Activated CD4-positive, alpha-beta T cell treated with anti-CD3 and anti-CD28 coated beads, Interleukin-2, amount 50 U/mL, for 1 hour (primary cell): ENCODE measurements at regions not wholly inside any gene's neighbourhood (a gene's known extent, or its start where the extent isn't known, plus 50 kb on each side); places are given as distances from the start of the nearest gene placed in this dataset.
"Not testable (repeated sequence)": the region's sequence is repeated elsewhere in the genome, so short reads cannot be mapped to it uniquely, and the experiment has no call there.

Experiments
- DNase-seq: peaks from one replicate; pipeline ENCODE4 v3.0.0-alpha.2; 2020

DNA sequence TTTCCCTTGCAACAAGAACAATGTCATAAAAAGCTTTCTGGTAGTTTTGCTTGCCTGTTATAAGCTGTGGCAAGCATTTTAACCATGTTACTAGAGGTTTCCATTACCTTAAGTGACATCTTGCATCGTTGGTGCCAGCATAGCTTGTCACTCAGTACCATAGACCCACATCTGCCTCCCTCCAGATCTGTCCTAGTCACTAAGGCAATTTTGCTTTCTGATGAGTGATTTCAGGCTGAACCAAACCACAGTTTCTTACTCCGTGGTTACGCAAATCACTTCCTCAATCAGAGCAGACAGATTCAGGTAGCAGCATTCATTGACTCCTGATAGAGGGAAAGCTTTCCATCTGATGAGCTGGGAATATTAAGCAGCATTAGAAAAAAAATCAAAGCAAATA lies 1057.5 kb upstream of the FAM98A start:
- DNase-seq, result no peak

GRCh38 chr2:34652636-34653035 lies 1053.5 kb upstream of the FAM98A start:
- DNase-seq, result no peak

GRCh38 chr2:34646901-34647300 lies 1047.8 kb upstream of the FAM98A start:
- DNase-seq, result no peak

DNA sequence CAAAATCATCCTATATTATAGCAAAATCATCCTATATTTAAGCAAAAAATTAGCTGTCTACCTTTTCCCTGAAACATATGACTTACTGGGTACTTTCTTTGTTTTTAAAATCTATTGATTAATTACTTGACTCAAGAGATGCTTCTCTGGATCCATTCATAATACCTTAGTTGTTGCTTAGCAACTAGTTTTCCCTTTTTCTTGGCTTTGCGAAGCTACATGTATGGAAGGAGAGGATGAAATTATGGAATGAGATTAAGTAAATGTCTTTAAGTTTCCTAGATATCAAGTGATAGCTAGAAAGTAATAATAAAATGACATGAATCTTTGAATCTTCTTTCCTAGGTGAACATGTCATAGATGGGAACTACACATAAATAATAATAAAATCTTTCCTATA lies 1033.2 kb upstream of the FAM98A start:
- no peak for DNase-seq

DNA sequence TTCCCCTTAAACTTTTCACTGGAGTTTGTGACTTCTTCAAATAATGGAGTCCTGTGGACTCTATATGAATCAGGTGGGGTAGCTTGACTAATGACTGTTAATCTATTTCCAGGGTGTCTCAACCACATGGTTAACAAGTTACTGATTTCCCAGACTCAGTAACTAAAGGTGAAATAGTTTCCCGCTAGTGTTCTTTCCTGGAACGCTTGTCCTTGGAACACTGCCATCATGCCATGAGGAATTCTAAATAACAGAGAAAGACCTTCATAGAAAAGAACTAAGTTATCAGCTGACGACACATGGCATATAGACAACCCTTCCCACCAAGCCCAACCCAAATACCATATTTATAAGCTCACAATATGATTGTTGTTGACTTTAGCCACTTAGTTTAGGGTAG lies 1027.9 kb upstream of the FAM98A start:
- no peak for DNase-seq

- no peak for DNase-seq
Measured at GRCh38 chr2:34604164-34604563, 1005.1 kb upstream of the FAM98A start.

DNA sequence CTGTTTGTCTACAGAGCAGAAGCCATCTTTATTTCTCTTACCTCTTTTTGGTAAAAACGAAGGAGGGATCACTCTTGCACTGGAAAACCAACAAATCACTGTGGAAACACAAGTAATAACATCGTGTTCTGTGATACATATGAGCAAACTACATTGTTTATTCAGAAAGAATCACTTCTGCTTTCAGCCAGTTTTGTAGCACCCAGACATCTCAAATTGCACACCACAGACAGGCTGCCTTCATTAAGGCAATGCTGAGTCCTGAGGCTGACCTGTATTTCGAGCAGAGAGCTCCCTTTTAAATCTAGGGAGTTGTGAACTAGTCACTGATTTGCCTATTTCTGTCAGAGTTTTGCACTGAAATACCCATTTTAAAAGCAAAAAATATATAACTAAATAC lies 1003.2 kb upstream of the FAM98A start:
- no peak for DNase-seq

GRCh38 chr2:34601561-34601960 lies 1002.5 kb upstream of the FAM98A start:
- no peak for DNase-seq

DNA sequence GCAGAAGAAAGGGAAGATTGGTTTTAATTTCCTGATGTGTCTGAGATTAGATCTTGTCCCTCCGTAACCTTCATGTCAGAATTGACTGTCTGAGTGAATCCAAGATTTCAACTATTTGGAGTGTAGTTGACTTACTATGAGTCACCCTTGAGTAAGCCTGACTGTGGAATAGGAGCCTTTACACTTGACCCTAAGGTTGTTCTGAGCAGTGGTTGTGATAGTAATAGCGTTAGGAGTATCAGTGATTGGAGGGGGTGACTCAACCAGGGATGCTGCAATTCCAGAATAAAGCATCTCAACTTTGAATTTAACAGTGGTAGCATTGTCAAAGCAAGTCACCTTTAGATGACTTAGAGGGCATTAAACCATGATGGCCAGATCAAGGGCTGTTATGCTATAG lies 979.5 kb upstream of the FAM98A start:
- DNase-seq, result no peak

GRCh38 chr2:34570266-34570872 lies 971.3 kb upstream of the FAM98A start:
- no peak for DNase-seq

GRCh38 chr2:34567128-34567527 lies 968.0 kb upstream of the FAM98A start:
- DNase-seq, result no peak

DNA sequence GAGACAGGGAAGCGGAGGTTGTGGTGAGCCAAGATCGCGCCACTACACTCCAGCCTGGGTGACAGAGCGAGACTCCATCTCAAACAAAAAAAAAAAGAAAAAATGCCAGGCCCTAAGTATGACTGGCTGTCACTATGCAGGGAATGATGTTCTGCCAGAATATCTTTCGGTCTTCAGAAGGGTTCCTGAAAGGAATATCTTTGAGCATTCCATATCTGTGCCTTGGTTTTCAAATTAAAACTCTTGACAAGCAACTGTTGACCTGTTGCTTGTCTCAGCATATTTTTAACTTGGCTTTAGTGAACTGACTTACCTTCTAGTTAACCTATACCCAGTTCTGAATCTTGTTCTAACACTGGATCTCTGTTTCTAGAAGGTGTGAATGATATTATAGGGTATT lies 953.2 kb upstream of the FAM98A start:
- DNase-seq, result no peak

- no peak for DNase-seq
Measured at GRCh38 chr2:34549710-34550345, 950.7 kb upstream of the FAM98A start.

DNA sequence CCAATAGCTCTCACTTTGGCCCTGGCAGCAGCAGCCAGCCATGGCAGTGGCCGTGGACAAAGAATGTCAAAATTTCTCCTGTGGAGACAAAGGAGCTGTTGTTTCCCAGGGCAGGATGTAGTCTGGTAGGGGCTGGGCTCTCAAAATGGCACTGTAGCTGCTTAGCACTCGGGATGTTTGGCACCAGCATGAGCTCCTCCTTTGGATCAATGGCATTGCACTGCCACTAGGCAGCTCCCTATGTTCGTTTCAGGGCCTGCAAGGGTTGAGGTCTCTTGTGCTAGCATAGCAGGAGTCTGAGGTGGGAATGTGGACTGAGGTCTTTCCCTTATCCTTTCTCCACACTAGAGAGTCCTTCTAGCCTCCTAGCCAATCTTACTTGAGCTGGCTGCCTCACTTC lies 948.8 kb upstream of the FAM98A start:
- DNase-seq, result no peak

- DNase-seq, result no peak
Measured at GRCh38 chr2:34547340-34547739, 948.2 kb upstream of the FAM98A start.

GRCh38 chr2:34545486-34546136 lies 946.5 kb upstream of the FAM98A start:
- no peak for DNase-seq

- DNase-seq, result no peak
Measured at GRCh38 chr2:34534761-34535160, 935.7 kb upstream of the FAM98A start.

DNA sequence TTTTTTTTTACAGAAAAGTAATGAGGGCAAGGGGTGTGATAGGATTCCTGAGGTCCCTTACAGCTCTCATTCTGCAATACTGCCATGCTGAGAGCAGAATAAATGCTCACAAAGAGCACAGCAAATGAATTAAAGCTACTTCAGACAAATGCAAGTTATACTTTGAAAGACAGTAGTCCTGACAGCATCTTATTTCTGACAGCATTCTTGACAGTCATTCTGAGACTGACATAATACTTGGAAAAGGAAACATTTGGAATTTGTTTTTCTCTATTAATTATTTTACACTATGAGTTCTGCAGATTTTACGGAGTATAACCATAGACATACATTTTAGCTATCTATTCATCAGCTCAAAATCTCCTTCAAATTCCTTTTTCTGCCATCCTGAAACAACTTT lies 935.2 kb upstream of the FAM98A start:
- no peak for DNase-seq

- no peak for DNase-seq
Measured at GRCh38 chr2:34533585-34534183, 934.6 kb upstream of the FAM98A start.

- DNase-seq, result no peak
Measured at GRCh38 chr2:34529965-34530364, 930.9 kb upstream of the FAM98A start.

DNA sequence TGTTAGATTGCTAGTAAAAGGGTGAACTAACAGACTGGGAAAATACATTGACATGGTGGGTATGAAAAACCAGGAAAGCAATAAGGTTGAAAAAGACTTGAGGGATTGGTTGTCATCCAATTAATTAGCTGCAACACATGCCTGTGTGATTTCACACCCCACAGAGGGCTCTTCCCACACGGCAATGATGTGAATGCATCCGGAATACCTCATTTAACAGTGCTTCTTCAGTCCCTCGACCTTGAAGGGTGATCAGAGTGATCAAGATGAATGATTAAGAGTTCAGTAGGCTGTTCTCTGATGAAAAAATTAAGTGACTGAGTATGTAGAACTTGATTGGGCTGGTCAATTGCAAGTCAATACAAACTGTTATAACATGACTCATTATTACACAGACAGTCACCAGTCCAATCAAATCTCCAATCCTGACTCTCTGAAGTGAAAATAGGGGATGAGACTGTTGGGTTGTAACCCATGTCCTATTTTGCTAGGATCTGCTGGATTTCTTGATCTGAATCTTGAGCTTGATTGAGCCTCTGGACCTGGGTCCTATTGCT lies 924.9 kb upstream of the FAM98A start:
- DNase-seq, result no peak

GRCh38 chr2:34519659-34520058 lies 920.6 kb upstream of the FAM98A start:
- no peak for DNase-seq

- DNase-seq, result no peak
Measured at GRCh38 chr2:34498561-34498960, 899.5 kb upstream of the FAM98A start.

- not testable (repeated sequence) for DNase-seq
Measured at GRCh38 chr2:34494192-34494591, 895.1 kb upstream of the FAM98A start.
